Suppressor macrophage treated with lipopolysaccharide for 1 hour (primary cell): ENCODE measurements at regions not wholly inside any gene's neighbourhood (a gene's known extent, or its start where the extent isn't known, plus 50 kb on each side); places are given as distances from the start of the nearest gene placed in this dataset.
A peak's percentile ranks its signal among the peaks of the same experiment; 100 is the strongest.
"Not testable (repeated sequence)": the region's sequence is repeated elsewhere in the genome, so short reads cannot be mapped to it uniquely, and the experiment has no call there.

Experiments
- DNase-seq, 3 donors: peaks; one replicate each; pipeline ENCODE4 v3.0.0-alpha.2; 2020 to 2022

DNA sequence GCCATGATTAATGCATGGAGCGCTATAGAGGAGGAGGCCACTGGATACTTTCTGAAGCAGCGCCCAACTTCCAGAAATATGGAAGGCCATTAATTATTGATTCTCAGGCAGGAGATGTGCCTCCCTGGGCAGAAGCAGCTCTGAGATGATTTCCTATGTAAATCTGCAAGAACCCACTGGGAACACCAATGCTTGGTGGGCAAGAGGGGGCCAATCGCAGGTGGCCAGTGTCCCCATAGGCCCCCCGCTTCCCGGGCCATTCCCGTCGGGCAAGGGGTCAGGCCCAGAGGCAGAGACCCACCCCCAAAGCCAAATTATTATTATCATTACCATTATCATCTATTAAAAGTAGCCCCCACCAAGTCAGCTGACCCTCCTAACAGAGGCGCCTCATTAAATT is 288.0 kb upstream of the TLE3 start:
- DNase-seq: no peak

DNA sequence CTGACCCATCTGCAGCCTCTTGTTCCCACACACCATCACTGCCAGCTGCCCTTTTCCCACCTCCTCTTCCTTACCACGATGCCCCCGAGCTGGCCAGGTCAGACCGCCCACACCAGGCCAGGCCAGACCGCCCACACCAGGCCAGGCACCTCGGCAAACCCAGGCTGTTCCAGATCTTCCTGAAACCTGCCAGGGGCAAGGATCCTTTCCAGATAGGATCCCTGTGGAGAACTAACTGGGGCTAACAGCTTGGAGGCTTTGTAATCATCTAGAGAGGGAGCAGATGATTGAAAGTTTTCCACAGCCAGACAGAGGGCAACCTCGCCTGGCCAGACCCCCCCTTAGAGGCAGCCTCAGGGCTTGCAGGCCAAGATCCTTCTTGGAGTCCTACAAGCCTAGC is 287.3 kb upstream of the TLE3 start:
- no peak for DNase-seq

DNA sequence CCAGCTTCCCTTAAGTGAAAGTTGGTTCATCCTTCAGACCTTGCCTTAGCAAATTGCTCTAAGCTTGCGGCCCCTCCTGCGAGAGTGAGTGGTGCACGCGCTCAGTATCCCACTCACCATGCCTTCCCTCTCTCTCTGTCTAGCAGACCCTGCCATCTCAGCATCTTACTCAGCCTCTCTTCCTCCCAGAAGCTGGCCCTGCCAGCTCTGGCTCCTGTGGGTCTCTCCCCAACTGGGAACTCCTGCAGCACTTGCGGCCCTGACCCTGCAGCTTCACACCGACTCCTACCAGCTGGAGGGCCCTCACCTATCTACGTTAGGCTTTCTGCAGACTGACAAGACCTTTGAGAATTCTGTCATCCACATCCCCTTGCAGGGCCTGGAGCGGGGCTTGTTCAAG is 286.1 kb upstream of the TLE3 start:
- DNase-seq: peak in 1 of 3 donors; percentile 16

DNA sequence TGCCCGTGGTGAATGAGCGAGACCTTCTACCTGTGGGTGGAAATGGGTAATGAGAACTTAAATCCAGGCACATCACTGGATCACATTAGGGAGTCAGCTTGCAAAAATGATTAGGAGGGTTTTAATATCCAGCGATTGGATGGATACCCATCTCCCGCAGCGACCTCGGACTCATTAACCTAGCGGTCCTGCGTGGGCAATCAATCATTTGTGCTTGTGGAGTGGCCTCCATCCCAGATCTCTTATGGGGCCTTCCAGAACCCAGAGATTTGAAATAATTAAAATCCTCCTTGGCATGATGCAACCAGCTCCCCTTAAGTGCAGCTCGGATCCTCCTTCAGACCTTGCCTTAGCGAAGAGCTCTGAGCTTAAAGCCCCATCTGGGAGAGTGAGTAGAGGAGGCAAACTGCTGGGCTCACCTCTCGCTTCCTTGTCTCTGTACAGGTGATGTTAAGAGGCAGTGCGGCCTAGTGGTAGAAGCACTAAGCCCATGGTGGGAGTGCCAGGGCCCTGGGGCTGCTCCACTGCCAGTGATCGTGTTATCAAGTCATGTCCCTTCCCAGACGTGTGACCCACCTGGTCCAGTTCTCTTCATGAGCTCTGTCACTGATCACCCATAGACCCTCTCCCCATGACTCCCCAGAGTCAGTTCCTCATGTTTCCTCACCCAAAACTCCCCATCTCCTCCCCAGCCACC is 285.2 kb upstream of the TLE3 start:
- DNase-seq: peak; percentile 30 to 62 (median 47)

DNA sequence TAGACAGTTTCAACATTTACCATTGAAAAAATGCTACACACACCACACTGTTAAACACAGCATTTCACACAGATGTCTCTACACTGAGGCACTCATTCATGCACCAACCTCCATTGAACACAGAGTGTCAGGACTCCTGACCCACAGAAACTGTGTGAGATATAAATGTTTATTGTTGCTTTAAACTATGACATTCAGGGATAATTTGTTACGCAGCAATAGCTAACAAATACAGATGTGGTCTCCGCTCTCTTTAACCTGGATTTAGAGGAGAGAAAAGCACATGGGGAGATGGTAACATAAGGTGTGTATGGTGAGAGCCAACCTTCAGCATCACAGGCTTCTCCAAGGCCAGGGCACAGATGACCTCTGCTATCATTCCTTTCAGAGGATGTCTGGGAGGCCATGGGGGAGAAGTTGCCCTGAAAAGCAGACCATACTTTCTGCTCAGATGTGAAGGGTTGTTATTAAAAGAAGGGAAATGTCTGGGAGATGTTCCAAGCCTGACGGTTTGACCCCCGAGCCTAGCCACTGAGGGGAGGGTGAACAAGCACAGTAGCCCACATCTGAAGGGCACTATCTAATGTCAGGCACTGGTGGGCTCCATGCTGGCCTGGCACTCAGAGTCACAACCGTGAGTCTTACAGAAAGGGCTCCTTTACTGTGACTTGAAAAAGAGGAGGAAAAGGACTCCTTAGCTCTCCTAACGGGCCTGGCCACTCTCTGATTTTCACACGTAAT is 284.5 kb upstream of the TLE3 start:
- DNase-seq: no peak

DNA sequence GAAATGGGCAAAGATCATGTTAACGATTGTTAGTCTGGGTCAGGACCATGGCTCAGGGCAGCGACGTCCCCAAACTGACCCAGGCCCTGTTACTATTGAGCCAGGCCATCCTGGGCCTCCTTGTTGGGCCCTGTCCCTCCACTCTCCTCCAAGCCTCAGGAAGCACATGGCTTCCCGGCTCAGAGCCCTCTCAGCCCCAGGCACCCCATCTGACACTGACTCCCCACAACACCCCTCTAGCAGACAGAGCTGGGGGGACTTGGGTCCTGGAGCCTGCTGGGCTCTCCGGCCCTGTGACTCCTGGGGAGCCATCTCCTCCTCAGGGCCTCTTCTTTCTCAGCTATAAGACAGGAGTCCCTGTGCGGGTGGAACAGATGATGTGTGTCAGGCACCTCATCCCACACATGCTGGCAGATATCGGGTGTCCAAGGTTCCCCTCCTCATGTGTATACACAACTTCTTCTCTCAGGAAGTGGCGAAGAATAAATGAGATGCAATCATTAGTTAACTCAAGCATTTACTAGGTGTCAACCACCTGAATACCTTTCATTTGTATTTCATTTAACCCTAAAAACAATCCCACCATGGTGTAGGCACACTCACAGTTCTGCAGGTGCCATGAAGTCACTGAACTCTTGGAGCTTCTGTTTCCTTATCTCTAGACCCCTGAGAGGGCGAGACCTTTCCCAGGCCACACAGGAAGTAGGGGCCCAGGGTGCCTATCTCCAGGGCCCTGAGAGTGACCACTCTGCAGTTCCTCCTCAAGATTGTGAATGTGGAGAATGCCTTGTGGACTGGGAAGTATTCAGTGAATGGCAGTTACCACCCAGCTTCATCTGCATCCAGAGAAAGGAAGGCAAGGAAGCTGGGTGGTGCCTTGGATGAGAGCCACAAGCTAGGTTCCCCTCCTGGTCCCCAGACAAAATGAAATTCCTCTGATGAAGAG is 282.5 kb upstream of the TLE3 start:
- DNase-seq: no peak

DNA sequence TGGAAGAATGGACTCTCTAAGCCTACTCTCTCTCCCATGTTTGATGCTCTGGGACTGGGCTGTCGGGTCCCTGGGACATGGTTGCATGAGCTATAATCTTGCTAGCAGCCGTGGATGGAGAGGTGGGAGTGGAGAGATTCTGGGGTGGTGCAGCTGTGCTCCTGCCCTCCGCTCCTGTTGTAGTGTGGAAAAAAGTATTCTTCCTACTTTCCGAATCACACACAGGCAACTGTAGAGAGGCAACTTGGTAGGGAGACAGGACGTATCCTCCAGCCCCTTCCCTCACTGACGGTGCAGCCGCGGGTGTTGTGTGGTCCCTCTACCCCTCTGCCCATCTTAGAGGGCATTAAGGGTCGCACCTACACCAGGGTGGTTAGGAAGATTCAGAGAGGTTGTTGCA is 281.4 kb upstream of the TLE3 start:
- no peak for DNase-seq

DNA sequence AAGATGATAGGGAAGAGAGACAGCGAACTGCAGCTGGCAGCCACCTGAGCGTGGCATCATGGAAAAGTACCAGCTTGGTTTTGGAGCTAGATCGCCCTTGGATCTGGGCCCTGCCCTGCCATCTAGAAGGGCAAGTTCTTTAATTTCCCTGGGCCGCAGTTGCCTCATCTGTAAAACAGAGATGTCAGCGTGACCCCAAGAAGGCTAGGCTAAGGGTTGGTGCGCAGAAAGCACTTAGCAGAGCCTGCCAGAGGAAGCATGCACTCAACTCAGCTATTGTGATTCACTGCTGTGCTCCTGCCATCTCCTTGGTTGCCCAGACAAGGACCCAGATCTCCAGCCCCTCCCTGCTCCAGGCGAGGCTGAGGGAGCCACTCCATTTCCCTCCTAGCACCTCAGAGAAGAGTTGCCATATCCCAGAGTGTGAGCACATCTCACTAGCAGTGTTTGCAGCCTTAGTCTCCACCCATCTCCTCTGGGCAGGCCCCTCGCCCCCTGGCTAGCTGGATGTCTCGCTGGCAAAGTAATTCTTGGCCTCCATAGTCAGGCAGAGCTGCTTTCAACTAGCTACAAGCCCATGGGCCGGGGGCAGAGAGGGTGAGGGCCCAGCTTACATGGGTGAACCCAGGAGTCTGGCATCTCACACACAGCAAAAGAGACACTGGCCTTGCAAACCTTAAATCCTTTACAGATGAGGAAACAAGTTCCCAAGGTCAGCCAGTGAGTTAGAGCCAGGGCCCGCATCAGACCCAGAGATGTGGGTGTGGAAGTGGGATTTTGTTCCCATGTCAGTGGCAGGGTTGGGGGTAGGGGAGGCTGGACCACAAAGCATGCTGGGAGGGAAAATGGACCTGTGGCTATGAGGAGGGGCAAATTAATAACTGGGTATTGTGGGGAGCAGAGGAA is 280.7 kb upstream of the TLE3 start:
- no peak for DNase-seq

DNA sequence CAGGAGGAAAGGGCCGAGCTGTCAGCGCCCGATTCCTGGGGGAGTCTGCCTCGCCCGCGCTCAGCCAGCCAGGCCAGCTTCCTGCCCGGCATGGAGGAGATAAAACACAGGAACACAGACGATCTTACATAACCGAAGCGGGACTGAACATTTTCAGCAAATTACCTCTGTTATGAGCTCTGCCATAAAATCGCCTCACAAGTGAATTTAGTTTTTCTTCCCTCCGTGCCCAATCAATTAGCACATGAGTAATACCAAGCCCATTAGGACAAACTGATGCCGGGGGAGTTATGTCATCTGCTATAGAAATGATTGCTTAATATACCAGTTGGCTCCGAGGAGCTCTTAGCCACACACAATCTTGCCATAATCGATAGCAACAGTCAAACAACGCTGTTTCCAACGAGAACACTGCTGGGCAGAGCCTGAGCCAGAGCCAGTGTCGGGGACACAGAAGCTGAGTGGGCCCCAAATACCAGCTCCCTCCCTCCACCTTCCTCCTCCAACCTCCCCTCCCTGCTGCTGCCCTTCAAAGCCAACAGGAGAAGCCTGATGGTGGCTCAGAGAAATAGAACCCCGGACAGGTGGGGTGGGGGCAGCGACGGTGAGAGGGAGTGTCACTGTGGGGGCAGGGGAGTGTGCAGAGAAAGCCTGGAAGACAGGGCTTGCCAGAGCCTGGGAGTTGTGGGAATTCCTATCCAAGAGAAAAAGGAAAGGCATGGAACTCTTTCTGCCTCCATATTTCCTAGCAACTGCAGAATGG is 279.4 kb upstream of the TLE3 start:
- peak; percentile 51 to 58 (median 58) for DNase-seq

DNA sequence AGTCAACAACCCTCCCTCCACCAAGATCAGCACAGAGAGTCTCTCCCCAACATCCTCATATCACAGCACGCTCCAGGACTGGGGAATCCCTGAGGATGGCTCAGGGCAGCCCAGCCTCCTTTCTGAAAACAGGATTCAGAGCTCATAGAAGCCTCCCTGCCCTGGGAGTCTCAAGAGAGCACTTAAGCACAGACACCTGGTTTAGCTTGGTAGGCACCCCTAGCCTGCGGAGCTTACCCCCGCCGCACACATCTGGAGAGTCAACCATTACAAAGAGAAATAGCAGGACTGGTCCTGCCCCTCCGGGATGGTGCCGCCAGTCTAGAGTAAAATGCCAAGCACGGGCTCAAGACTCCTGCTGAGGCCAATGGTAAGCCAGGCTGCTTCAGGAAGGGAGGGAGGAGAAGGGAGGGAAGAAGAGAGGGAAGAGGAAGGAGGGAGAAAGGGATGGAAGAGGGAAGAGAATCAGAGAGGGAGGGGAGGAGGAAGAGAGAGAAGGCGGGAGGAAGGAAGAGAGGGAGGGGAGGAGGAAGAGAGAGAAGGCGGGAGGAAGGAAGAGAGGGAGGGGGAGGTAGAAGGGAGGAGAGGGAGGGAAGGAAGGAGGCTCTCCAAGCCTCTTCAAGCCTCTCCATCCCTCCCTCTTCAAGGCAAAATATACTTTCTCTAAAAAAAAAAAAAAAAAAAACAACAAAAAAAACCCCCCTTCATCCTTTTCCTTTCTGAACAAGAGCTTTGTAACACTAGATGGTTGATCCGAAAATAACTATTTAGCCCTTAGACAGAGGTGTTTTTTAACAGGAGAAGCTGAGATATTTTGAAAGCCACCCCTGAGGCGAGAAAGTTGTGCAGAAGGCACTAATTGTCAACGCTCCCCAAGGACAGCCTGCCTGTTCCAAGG is 278.6 kb upstream of the TLE3 start:
- peak in 2 of 3 donors; percentile 36 to 55 for DNase-seq

DNA sequence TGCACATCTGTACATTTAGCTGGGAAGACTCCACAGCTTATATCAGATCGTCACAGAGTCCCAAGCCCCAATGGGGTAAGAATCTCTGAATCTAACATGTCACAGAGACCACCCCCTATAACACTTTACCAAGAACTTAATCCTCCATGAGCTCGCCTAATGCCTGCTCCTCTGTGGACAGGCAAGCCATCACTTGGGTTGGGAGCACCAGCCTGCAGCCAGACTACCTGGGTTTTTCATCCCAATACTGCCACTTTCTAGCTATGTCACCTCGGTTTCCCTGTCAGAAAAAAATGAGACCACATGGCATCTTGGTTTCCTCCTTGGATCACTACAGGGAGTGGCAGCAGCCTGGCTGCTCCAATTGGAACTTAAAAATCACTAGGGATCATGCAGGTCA is 277.9 kb upstream of the TLE3 start:
- DNase-seq: no peak

DNA sequence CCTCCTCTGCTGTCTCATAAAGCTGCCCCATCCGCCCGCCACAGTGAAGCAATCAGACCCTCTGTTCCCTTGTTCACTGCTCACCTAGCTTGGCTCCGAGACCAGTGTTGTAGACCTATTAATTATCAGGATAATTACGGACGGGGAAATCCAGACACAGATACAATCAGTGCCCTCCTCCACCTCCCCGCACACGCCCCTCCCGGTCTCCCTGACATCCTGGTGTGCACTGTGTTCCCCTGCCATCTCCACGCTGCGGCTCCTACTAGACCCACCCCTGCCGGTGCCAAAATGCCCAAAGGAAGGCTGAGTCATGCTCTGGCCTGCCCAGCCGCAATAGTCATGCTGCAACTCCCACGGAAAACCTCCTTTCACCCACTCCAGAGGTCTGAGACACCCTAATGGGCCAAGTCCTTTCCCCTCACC is 277.3 kb upstream of the TLE3 start:
- DNase-seq: peak; percentile 63 to 92 (median 68)

DNA sequence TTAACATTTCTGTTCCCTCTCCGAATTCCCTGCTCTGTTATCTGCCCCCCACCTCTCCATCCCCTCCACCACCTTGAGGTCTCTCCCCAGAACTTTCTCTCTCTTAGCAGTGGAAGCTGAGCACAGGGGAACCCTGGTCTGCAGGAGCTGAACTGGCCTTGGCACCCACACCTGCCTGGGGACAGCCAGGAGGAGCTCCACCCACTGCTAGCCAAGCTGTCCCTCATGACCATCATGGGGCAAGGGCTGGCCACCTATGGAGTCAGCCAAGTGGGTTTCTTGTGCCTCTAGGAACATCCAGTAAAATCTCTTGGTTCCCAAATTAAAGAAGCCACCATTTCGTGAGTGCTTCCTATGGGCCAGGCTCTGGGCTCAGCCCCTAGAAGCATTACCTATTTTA is 276.4 kb upstream of the TLE3 start:
- no peak for DNase-seq

DNA sequence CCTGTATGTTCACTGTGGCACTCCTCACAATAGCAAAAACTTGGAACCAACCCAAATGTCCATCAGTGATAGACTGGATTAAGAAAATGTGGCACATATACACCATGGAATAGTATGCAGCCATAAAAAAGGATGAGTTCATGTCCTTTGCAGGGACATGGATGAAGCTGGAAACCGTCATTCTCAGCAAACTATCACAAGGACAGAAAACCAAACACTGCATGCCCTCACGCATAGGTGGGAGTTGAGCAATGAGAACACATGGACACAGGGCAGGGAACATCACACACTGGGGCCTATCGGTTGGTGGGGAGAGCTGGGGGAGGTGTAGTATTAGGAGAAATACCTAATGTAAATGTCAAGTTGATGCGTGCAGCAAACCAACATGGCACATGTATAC is 275.7 kb upstream of the TLE3 start:
- DNase-seq: not testable (repeated sequence)

DNA sequence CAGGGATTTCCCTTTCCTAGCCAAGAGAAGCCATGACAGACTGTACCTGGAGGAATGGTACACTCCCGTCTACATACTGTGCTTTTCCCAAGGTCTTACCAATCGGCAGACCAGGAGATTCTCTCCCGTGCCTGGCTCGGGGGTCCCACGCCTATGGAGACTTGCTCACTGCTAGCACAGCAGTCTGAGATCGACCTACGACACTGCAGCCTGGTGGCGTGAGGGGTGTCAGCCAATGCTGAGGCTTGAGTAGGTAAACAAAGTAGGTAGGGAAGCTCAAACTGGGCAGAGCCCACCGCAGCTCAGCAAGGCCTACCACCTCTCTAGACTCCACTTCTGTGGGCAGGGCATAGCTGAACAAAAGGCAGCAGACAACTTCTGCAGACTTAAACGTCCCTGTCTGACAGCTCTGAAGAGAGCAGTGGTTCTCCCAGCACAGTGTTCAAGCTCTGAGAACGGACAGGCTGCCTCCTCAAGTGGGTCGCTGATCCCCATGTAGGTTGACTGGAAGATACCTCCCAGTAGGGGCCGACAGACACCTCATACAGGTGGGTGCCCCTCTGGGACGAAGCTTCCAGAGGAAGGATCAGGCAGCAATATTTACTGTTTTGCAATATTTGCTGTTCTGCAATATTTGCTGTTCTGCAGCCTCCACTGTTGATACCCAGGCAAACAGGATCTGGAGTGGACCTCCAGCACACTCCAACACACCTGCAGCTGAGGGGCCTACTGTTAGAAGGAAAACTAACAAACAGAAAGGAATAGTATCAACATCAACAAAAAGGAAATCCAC is 270.4 kb upstream of the TLE3 start:
- DNase-seq: not testable (repeated sequence)

DNA sequence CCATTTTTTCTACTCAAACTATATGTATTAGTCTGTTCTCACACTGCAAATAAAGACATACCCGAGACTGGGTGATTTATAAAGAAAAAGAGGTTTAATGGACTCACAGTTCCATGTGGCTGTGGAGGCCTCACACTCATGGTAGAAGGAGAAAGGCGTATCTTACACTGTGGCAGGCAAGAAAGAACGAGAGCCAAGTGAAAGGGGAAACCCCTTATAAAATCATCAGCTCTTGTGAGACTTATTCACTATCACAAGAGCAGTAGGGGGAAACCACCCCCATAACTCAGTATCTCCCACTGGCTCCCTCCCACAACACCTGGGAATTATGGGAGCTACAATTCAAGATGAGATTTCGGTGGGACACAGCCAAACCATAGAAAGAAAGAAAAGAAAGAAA is 266.3 kb upstream of the TLE3 start:
- DNase-seq: peak; percentile 71 to 80 (median 72)

DNA sequence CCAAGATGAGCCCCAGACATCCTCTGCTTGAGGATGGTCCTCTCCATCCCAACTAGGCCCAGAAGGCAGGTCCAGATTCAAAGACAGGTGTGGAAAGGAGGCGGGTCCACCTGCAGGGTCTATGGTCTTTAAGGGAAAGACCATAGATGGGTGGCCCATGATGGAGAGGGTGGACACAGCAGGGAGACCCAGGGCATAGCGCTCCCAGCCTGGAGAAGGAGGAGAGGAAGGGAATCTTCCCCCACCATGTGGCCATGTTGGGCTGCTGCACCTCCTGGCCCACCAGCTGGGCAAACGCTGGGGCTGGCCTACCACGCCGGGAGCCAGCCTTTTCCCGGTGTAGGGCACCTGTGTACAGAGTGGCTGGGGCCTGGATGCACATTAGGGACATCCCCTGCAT is 265.2 kb upstream of the TLE3 start:
- peak; percentile 59 to 76 (median 60) for DNase-seq

DNA sequence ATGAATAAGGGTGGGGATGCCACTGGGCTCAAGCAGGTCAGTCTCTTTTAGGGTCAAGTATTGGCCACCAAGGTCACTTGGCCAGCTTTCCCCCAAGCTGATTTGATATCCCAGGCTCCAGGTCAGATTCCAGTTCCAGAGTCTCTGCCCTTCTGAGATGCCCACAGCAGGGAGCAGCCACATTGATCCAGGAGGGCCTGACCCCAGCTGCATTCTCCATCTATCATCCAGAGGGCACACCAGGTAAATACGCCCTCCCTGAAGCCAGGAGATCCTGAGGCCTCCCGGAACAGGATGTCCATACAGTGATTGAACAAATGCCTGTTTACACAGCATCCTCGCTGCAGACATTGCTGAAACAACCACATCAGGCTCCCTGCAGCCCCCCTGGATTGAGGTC is 264.6 kb upstream of the TLE3 start:
- no peak for DNase-seq

DNA sequence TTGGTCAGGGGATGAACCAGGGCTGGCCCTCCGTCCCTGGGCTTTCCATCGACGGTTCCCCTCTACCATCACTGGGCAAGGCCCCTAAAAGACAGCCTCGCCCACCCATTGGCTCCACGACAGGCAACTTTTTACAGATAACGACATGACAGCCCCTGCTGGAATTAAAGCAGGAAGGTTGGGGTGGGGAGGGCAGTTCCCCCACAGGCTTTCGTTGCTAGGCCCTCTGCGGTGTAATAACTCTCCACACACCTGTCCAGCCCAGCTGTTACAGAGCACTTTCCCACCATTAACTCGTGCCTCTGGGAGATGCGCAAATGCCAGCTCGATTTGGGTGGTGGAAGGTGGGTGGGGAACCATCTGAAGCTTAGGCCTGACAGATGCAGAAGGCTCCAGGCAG is 264.2 kb upstream of the TLE3 start:
- no peak for DNase-seq

DNA sequence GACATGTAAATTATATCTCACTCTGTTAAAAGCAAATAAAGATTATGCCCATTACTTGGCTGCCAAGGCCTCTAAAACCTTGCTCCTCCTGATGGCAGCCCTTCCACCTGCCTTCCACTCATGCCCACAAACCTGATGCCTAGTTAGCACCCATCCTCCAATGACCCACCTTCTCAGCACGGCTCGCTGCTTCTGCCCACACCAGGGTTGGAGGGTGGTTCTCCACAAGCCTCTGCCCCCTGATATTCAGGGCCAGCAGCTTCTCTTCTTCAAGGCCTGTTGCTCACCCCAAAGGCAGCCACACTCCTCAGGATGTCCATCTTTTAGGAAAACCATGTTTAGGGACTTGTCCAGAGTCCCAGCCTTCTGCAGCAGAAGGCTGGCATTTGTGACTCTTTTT is 263.4 kb upstream of the TLE3 start:
- no peak for DNase-seq
